GM19397 (cell line): ENCODE measurements at regions not wholly inside any gene's neighbourhood (a gene's known extent, or its start where the extent isn't known, plus 50 kb on each side); places are given as distances from the start of the nearest gene placed in this dataset.

Experiments
- ATAC-seq: cut with Tn5 transposase; IDR thresholded peaks from one replicate; pipeline ENCODE4 v1.9.1; 2021; ENCODE audit warnings: mild to moderate bottlenecking, moderate library complexity; ENCODE audit not compliant: unreplicated experiment

DNA sequence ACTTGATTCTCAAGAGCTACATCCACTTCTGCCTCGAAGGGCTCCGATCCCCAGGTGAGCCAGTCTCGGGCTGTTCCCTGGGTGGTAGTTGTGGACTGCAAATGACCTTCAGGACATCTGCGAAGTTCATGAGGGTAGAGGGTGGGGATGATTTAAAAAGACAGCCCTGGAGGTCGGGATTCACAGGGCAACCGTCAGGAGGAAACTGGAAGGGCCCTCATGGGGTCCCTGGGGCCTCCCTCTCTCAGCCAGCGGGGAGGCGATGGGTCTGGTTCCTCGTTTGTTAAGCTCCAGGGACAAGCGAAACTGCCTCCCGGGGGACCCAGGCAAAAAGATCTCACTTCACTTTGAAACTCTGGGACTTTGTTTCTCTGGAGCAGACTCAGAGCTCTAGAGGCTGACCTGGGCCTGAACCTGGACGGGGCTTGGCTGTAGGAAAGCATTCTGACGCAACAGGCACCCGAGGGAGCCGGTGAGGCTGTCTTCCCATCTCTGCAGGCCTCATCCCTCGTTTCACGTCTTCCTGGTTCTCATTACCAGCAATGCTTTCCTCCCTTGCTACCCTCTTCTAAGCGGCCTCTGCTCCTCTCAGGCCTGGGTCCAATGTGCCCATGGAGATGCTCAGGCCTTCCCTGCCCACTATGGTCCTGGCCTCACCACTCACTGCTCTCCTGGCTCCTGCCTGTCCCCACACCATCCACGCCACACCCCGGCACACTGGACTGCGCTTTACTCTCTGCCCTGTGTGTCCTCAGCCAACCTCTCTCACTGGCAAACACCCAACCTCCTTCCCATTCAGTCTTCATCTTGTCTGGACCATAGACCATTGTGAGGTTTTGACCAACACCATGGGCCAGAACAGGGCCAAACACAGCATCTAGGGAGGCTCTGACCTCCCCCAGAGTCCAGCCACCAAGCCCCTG, 214.2 kb upstream of the TNRC6C start:
- ATAC-seq: no peak

- ATAC-seq: no peak
Measured at GRCh38 chr17:77745702-77746101, 212.8 kb upstream of the TNRC6C start.

- ATAC-seq: no peak
Measured at GRCh38 chr17:77746393-77746792, 212.1 kb upstream of the TNRC6C start.

GRCh38 chr17:77746896-77747554, 211.5 kb upstream of the TNRC6C start:
- ATAC-seq: no peak

GRCh38 chr17:77748436-77748835, 210.1 kb upstream of the TNRC6C start:
- no peak for ATAC-seq

DNA sequence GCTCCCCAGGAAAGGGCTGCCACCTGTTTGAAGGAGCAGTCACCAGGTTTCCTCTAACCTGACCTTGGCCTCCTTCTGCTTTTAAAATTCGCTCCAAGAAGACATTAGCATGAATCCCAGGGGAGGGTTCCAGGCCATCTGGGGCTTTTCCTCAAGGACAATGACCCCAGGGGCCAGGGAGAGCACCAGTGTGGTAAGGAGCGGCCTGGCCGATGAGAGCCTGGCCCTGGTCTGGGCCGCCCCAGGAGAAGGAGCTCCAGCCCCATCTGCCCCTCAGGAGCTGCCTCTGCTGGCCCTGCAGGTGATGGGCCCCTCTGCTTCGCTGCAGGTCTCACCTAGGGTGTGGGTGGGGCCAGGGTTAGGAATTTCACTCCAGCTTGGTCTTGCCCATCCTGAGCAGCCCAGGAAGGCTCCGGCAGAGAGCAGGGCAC, 209.2 kb upstream of the TNRC6C start:
- ATAC-seq: no peak

- no peak for ATAC-seq
Measured at GRCh38 chr17:77749989-77750388, 208.5 kb upstream of the TNRC6C start.

- ATAC-seq: no peak
Measured at GRCh38 chr17:77750427-77751043, 208.0 kb upstream of the TNRC6C start.

DNA sequence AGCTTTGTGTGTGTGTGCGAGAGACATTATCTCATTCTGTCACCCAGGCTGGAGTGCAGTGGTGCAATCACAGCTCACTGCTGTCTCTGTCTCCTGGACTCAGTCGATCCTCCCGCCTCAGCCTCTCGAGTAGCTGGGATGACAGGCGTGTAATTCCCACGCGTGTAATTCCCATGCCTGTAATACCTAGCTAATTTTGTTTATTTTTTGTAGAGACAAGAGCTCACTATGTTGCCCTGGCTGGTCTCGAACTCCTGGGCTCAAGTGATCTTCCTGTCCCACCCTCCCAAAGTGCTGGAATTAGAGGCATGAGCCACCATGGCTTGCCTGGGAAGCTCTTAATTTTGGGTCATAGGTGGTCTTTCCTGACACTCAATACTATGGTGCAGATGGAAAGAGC, 205.3 kb upstream of the TNRC6C start:
- no peak for ATAC-seq

GRCh38 chr17:77753691-77754245, 204.7 kb upstream of the TNRC6C start:
- ATAC-seq: no peak

- ATAC-seq: no peak
Measured at GRCh38 chr17:77754956-77755355, 203.5 kb upstream of the TNRC6C start.

DNA sequence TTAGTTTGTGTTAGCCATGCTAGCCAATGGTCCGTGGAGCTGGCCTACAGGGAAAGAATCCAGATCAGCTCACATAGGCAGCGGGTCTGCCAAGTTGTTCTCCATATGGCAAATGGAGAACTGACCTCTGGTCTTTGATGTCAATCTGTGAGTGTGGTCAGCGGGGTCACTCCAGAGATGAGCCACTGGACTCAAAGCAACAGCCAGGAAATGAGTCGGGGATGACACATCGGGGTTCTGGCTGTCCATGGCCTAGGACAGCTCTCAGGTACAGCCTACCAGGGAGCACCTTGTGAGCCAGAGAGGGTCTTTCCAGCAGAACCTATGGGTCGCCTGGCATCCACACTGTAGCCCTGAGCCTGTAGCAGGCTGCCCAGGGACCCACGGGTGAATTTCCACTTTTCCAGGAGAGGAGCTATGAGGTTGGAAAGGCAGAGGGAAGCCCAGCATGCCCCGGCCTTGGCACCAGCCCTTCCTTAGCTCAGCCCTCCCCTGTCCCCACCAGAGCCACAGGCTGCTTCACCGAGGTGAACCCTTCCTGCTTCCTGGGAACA, 203.0 kb upstream of the TNRC6C start:
- ATAC-seq: no peak

- ATAC-seq: no peak
Measured at GRCh38 chr17:77756028-77756427, 202.5 kb upstream of the TNRC6C start.

GRCh38 chr17:77756846-77757560, 201.5 kb upstream of the TNRC6C start:
- ATAC-seq: no peak

DNA sequence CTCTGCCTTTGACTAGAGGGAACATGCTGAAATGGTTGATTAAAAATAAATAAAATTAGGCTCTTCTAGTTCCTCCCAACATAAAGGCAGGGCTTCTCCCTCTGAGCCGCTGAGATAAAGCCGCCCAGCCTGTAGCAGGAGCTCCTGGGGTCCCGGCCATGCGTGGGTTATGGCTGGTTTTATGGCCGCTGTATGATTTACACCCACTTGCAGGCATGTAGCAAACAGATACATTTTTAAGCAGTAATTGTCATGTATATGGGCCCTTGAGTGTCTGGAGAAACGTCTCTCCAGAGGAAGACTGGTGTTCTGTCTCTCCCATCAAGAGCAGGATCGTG, 201.0 kb upstream of the TNRC6C start:
- no peak for ATAC-seq

DNA sequence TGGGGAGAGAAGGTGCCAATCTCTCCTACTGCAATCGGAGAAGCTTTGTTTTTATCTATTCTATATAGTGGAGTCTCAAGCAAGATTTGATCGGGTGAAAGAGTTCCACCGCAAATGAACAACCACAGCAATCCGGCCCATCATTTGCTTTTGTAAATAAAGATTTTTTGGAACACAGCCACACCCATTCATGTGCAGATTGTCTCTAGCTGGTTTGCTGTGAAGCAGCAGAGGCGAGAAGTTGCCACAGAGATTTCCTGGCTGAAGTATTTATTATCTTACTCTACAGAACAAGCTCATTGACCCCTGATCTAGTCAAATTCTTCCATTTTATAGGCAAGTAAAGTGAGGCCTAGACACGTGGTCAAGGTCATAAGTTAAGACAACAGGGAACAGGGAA, 195.5 kb upstream of the TNRC6C start:
- ATAC-seq: no peak

GRCh38 chr17:77763575-77763974, 194.9 kb upstream of the TNRC6C start:
- ATAC-seq: no peak

GRCh38 chr17:77765292-77765691, 193.2 kb upstream of the TNRC6C start:
- no peak for ATAC-seq

DNA sequence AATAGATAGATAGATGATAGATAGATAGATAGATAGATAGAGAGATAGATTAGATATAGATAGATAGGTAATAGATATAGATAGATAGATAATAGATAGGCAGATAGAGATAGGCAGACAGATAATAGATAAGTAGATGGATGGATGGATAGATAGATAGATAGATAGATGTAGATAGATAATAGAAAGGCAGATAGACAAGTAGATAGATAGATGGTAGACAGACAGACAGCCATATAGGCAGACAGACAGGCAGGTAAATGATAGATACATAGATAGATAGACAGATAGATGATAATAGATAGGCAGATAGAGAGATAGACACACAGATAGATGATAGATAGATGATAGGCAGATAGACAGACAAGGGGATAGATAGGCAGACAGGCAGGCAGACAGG, 191.4 kb upstream of the TNRC6C start:
- no peak for ATAC-seq

DNA sequence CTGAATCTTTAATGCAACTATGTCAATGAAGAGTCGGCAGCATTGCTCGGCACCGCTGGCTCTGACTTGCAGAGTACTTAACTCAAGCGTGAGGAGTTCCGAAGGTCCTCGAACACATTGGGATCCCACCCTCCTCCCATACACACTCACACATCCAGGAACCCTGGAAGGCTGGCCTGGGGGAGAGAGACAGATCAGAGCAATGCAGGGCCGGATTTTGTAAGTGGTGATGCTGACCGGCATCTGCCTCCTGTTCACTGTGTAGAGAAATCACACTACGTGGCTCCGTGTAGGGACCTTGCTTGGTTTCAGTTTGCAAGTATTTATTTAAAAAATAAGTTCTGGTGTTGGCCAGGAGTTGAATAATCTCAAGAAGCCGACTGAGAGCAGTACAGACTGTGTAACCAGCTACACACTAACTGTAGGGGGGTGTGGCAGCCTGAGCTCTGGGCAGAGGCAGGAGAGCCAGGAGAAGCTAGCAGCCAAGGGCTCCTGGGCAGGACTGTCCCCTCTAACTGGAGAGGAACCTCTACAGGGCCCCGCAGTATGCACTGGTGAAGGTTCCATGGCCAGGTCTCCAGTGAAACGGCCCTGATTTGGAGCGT, 190.2 kb upstream of the TNRC6C start:
- no peak for ATAC-seq
